ENCODE measurements at regions not wholly inside any gene's neighbourhood (a gene's known extent, or its start where the extent isn't known, plus 50 kb on each side); places are given as distances from the start of the nearest gene placed in this dataset.

GRCh38 chr21:41031701-41032220, 136.2 kb upstream of the BACE2 start:
- no peak for TF ChIP-seq POLR2A (IDR thresholded peaks at IDR 0.05; ENCODE audit: low read length)
- no peak for TF ChIP-seq GATA1 (IDR thresholded peaks at IDR 0.05; ENCODE audit: low read depth, low read length)

All from erythroblast (primary cell).